DOHH2 (cell line): ENCODE measurements at regions not wholly inside any gene's neighbourhood (a gene's known extent, or its start where the extent isn't known, plus 50 kb on each side); places are given as distances from the start of the nearest gene placed in this dataset.

Source experiments
- CTCF ChIP-seq: fragments of 200-600 bp; sonication (generic); IDR thresholded peaks from one replicate; pipeline ENCODE4 v1.5.1; 2014; ENCODE audit warnings: antibody characterized with exemption, mild to moderate bottlenecking, low read depth, low read length; ENCODE audit not compliant: poor library complexity, severe bottlenecking
- EZH2phosphoT487 ChIP-seq: fragments of 200-600 bp; sonication (generic); IDR thresholded peaks from 2 replicates; pipeline ENCODE4 v1.6.1; 2017; ENCODE audit warnings: borderline replicate concordance, mild to moderate bottlenecking, antibody characterized with exemption, low read length, moderate library complexity, mixed read lengths

- no peak for TF ChIP-seq EZH2phosphoT487
- no peak for TF ChIP-seq CTCF
Measured at GRCh38 chr10:84015877-84016595, 123.3 kb upstream of the GHITM start.
